ENCODE measurements at regions not wholly inside any gene's neighbourhood (a gene's known extent, or its start where the extent isn't known, plus 50 kb on each side); places are given as distances from the start of the nearest gene placed in this dataset.

DNA sequence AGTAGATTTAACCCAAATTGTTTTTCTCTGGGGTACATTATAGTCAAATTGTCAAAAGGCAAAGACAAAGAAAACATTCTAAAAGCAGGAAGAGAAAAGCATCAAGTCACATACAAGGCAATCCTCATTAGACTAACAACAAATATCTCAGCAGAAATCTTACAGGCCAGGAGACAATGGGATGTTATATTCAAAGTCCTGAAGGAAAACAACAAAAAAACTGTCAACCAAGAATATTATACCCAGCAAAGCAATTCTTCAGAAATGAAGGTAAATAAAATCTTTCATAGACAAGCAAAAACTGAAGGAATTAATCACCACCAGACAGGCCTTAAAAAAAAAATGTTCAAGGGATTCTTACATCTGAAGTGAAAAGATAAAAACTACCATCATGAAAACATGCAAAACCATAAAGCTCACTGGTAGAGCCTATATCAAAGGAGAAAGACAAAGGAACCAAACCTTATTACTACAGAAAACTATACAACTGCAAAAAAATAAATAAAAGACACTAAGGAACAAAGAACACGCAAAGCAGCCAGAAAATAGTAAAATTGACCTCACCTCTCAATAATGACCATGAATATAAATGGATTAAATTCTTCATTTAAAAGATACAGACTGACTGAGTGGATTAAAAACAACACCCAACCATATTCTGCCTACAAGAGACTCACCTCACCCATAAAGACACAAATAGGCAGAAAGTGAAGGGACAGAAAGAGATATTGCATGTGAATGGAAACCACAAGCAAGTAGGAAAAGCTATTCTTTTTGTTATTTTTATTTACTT lies 113.8 kb upstream of the ZC3H11B start:
- TF ChIP-seq, protein P1, sequence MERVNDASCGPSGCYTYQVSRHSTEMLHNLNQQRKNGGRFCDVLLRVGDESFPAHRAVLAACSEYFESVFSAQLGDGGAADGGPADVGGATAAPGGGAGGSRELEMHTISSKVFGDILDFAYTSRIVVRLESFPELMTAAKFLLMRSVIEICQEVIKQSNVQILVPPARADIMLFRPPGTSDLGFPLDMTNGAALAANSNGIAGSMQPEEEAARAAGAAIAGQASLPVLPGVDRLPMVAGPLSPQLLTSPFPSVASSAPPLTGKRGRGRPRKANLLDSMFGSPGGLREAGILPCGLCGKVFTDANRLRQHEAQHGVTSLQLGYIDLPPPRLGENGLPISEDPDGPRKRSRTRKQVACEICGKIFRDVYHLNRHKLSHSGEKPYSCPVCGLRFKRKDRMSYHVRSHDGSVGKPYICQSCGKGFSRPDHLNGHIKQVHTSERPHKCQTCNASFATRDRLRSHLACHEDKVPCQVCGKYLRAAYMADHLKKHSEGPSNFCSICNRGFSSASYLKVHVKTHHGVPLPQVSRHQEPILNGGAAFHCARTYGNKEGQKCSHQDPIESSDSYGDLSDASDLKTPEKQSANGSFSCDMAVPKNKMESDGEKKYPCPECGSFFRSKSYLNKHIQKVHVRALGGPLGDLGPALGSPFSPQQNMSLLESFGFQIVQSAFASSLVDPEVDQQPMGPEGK (CRISPR knock-in tag; IDR thresholded peaks at IDR 0.05; ENCODE audit: borderline replicate concordance), result no peak
- no peak for TF ChIP-seq ZFP30 (CRISPR knock-in tag; IDR thresholded peaks at IDR 0.05)
- no peak for TF ChIP-seq SNAI2 (CRISPR knock-in tag; IDR thresholded peaks at IDR 0.05)
- TF ChIP-seq, protein P2, sequence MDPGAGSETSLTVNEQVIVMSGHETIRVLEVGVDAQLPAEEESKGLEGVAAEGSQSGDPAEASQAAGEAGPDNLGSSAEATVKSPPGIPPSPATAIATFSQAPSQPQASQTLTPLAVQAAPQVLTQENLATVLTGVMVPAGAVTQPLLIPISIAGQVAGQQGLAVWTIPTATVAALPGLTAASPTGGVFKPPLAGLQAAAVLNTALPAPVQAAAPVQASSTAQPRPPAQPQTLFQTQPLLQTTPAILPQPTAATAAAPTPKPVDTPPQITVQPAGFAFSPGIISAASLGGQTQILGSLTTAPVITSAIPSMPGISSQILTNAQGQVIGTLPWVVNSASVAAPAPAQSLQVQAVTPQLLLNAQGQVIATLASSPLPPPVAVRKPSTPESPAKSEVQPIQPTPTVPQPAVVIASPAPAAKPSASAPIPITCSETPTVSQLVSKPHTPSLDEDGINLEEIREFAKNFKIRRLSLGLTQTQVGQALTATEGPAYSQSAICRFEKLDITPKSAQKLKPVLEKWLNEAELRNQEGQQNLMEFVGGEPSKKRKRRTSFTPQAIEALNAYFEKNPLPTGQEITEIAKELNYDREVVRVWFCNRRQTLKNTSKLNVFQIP (CRISPR knock-in tag; IDR thresholded peaks at IDR 0.05; ENCODE audit: borderline replicate concordance, low read depth), result no peak
- no peak for TF ChIP-seq TCF4 (CRISPR knock-in tag; IDR thresholded peaks at IDR 0.05; ENCODE audit: borderline replicate concordance)
- TF ChIP-seq ESRRG (CRISPR knock-in tag; IDR thresholded peaks at IDR 0.05), result no peak
- TF ChIP-seq, protein P3, sequence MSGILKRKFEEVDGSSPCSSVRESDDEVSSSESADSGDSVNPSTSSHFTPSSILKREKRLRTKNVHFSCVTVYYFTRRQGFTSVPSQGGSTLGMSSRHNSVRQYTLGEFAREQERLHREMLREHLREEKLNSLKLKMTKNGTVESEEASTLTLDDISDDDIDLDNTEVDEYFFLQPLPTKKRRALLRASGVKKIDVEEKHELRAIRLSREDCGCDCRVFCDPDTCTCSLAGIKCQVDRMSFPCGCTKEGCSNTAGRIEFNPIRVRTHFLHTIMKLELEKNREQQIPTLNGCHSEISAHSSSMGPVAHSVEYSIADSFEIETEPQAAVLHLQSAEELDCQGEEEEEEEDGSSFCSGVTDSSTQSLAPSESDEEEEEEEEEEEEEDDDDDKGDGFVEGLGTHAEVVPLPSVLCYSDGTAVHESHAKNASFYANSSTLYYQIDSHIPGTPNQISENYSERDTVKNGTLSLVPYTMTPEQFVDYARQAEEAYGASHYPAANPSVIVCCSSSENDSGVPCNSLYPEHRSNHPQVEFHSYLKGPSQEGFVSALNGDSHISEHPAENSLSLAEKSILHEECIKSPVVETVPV (CRISPR knock-in tag; IDR thresholded peaks at IDR 0.05), result no peak
- TF ChIP-seq PPARA (CRISPR knock-in tag; IDR thresholded peaks at IDR 0.05; ENCODE audit: borderline replicate concordance), result no peak

DNA sequence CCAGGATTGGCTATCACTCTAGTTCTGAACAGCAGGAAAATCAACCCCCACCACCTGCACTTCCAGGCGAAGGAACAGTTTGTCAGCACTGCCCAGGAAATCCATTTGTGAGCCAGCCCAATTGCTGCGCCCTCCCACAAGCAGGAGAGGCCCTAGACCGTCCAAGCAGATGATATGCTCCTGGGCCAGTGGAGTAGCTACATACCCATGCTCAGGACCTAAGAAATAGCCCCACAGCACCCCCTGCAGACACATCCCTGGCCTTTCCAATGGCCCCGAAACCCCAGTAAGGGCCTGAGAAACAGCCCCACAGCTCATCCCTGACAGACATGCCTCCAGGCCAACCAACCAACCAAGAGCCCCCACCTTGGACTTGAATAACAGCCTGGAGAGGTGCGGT lies 111.5 kb upstream of the ZC3H11B start:
- ATAC-seq, result no peak
- TF ChIP-seq, protein P2 (CRISPR knock-in tag; IDR thresholded peaks at IDR 0.05; ENCODE audit: borderline replicate concordance, low read depth), result no peak
- TF ChIP-seq TCF4 (CRISPR knock-in tag; IDR thresholded peaks at IDR 0.05; ENCODE audit: borderline replicate concordance) (no peak), SNAI2 (CRISPR knock-in tag; IDR thresholded peaks at IDR 0.05) (no peak), ZNF8 (CRISPR knock-in tag; IDR thresholded peaks at IDR 0.05) (no peak), TOX (CRISPR knock-in tag; IDR thresholded peaks at IDR 0.05; ENCODE audit: borderline replicate concordance) (no peak), ZNF70 (CRISPR knock-in tag; IDR thresholded peaks at IDR 0.05) (no peak), ZFP30 (CRISPR knock-in tag; IDR thresholded peaks at IDR 0.05) (no peak), GLIS3 (CRISPR knock-in tag; IDR thresholded peaks at IDR 0.05) (no peak), ISL1 (CRISPR knock-in tag; IDR thresholded peaks at IDR 0.05) (no peak), PPARA (CRISPR knock-in tag; IDR thresholded peaks at IDR 0.05; ENCODE audit: borderline replicate concordance) (no peak), ARNTL (CRISPR knock-in tag; IDR thresholded peaks at IDR 0.05; ENCODE audit: borderline replicate concordance, low read depth) (no peak), OSR1 (CRISPR knock-in tag; IDR thresholded peaks at IDR 0.05) (no peak), ZFP3 (CRISPR knock-in tag; IDR thresholded peaks at IDR 0.05) (no peak), ZC3H10 (CRISPR knock-in tag; IDR thresholded peaks at IDR 0.05) (no peak), BACH2 (CRISPR knock-in tag; IDR thresholded peaks at IDR 0.05; ENCODE audit: borderline replicate concordance) (no peak), ESRRG (CRISPR knock-in tag; IDR thresholded peaks at IDR 0.05) (no peak)
- TF ChIP-seq, protein P1 (CRISPR knock-in tag; IDR thresholded peaks at IDR 0.05; ENCODE audit: borderline replicate concordance), result no peak
- TF ChIP-seq, protein P3 (CRISPR knock-in tag; IDR thresholded peaks at IDR 0.05), result no peak
- TF ChIP-seq, protein P4, sequence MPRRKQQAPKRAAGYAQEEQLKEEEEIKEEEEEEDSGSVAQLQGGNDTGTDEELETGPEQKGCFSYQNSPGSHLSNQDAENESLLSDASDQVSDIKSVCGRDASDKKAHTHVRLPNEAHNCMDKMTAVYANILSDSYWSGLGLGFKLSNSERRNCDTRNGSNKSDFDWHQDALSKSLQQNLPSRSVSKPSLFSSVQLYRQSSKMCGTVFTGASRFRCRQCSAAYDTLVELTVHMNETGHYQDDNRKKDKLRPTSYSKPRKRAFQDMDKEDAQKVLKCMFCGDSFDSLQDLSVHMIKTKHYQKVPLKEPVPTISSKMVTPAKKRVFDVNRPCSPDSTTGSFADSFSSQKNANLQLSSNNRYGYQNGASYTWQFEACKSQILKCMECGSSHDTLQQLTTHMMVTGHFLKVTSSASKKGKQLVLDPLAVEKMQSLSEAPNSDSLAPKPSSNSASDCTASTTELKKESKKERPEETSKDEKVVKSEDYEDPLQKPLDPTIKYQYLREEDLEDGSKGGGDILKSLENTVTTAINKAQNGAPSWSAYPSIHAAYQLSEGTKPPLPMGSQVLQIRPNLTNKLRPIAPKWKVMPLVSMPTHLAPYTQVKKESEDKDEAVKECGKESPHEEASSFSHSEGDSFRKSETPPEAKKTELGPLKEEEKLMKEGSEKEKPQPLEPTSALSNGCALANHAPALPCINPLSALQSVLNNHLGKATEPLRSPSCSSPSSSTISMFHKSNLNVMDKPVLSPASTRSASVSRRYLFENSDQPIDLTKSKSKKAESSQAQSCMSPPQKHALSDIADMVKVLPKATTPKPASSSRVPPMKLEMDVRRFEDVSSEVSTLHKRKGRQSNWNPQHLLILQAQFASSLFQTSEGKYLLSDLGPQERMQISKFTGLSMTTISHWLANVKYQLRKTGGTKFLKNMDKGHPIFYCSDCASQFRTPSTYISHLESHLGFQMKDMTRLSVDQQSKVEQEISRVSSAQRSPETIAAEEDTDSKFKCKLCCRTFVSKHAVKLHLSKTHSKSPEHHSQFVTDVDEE (CRISPR knock-in tag; IDR thresholded peaks at IDR 0.05), result no peak

More for the DNA sequence above, 113.8 kb upstream of the ZC3H11B start:
- ATAC-seq, result no peak

Measured in SK-N-SH treated with all-trans-retinoic acid at 6 μM for 48 hours (cell line).